Heart left ventricle (tissue), 16 donors: ENCODE measurements at regions not wholly inside any gene's neighbourhood (a gene's known extent, or its start where the extent isn't known, plus 50 kb on each side); places are given as distances from the start of the nearest gene placed in this dataset.

Experiments used
- ATAC-seq, 4 donors: fragments of 200-7000 bp; cut with Tn5 transposase; one replicate each; pipeline ENCODE4 v1.9.1; 2020 to 2022; ENCODE audit warnings: moderate library complexity in 4 of 4, mild to moderate bottlenecking in 3 of 4, moderate number of reproducible peaks in 1 of 4
- DNase-seq, 5 donors: peaks; one replicate each; pipeline ENCODE4 v3.0.0-alpha.2; 2020
- H3K27ac ChIP-seq, 12 donors: fragments of 200-600 bp; sonication (generic) in 4 of 12; one replicate each; pipeline versions ENCODE4 v1.5.0 to v1.8.0; 2016 to 2022; ENCODE audit warnings: mild to moderate bottlenecking in 2 of 12
- H3K27me3 ChIP-seq, 9 donors: fragments of 200-600 bp; sonication (generic) in 2 of 9; one replicate each; pipeline versions ENCODE4 v1.5.1 to v1.8.0; 2016 to 2022; ENCODE audit warnings: mild to moderate bottlenecking in 3 of 9
- H3K36me3 ChIP-seq, 9 donors: fragments of 200-600 bp; sonication (generic) in 2 of 9; one replicate each; pipeline versions ENCODE4 v1.5.0 to v1.8.0; 2018 to 2022; ENCODE audit warnings: mild to moderate bottlenecking in 2 of 9
- H3K4me1 ChIP-seq, 12 donors: fragments of 200-600 bp; sonication (generic) in 4 of 12; one replicate each; pipeline versions ENCODE4 v1.5.0 to v1.8.0; 2016 to 2022; ENCODE audit warnings: mild to moderate bottlenecking in 3 of 12
- H3K4me3 ChIP-seq, 12 donors: fragments of 200-600 bp; sonication (generic) in 4 of 12; one replicate each; pipeline versions ENCODE4 v1.5.0 to v1.8.0; 2017 to 2022; ENCODE audit warnings: mild to moderate bottlenecking in 9 of 12, moderate library complexity in 4 of 12
- H3K9me3 ChIP-seq, 12 donors: fragments of 200-600 bp; sonication (generic) in 4 of 12; one replicate each; pipeline versions ENCODE4 v1.5.0 to v1.8.0; 2016 to 2022; ENCODE audit warnings: mild to moderate bottlenecking in 1 of 12
- POLR2A ChIP-seq, 2 donors: fragments of 450-650 bp; IDR thresholded peaks; one replicate each; pipeline ENCODE4 v1.6.1; 2017; ENCODE audit warnings: antibody characterized with exemption in 2 of 2, mild to moderate bottlenecking in 2 of 2, moderate library complexity in 2 of 2
- WGBS, 4 donors: extraction: QIAGEN DNeasy Blood & Tissue Kit in 2 of 4; methylation state at CpG; one replicate each; pipeline versions ENCODE4 v1.1.5 to v1.1.7; 2013 to 2018; 5-methylcytosine and 5-hydroxymethylcytosine counted together
- intact Hi-C, 10 donors: fragments of 100-400 bp; cut with DNase I; formaldehyde crosslinking; loops; one replicate each; pipeline versions ENCODE4 v1.11.1 to v1.14.2; 2022
- TF ChIP-seq, protein P1 (sequence below), 12 donors: fragments of 200-600 bp; sonication (generic) in 4 of 12; IDR thresholded peaks; one replicate each; pipeline versions ENCODE4 v1.5.0 to v1.8.0; 2018 to 2022; ENCODE audit warnings: antibody characterized with exemption in 12 of 12, mild to moderate bottlenecking in 5 of 12
- donor health status: ischemic (EF 13 %, LVEDD 7.1; RV severe dilation, severe dysfunction).
- donor health status: healthy with polysubstance abuse.
- donor health status: DM: no; HTN: yes; CAD: no.
- donor health status: DM: no; HTN: no; CAD: no.
- donor health status: ischemic (EF 25% LVEDD 6.9; RV normal size, moderate dysfunction).
- donor health status: ischemic (EF 25% LVEDD 5.7; RV mildly dilated, moderate dysfunction).
- donor health status: healthy.
- donor health status: DM: yes; HTN: yes; CAD: no.
- donor health status: ischemic (EF 35%, LVEDD 5.7; RV mildly dilated, moderate dysfunction).
- donor health status: nonischemic (EF 11% LVEDD 7.7; RV severe dilation, severe dysfunction).
- donor health status: DM: yes; HTN: yes; CAD: no.
- donor health status: PGD.
- donor health status: ischemic (EF 29% LVEDD 5.4; RV normal size, mild dysfunction).
- donor health status: nonischemic (EF 23%, LVEDD 6.1; RV moderate dilation, normal function).

- TF ChIP-seq, protein P1, sequence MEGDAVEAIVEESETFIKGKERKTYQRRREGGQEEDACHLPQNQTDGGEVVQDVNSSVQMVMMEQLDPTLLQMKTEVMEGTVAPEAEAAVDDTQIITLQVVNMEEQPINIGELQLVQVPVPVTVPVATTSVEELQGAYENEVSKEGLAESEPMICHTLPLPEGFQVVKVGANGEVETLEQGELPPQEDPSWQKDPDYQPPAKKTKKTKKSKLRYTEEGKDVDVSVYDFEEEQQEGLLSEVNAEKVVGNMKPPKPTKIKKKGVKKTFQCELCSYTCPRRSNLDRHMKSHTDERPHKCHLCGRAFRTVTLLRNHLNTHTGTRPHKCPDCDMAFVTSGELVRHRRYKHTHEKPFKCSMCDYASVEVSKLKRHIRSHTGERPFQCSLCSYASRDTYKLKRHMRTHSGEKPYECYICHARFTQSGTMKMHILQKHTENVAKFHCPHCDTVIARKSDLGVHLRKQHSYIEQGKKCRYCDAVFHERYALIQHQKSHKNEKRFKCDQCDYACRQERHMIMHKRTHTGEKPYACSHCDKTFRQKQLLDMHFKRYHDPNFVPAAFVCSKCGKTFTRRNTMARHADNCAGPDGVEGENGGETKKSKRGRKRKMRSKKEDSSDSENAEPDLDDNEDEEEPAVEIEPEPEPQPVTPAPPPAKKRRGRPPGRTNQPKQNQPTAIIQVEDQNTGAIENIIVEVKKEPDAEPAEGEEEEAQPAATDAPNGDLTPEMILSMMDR (IDR thresholded peaks at IDR 0.05) = no peak
- no peak for TF ChIP-seq POLR2A (IDR thresholded peaks at IDR 0.05)
- ATAC-seq (no peak), DNase-seq (no peak)
- no peak overlapping the region for H3K4me3 ChIP-seq
- peak overlapping the region in 1 of 12 donors; percentile 94 for H3K27ac ChIP-seq
- no peaks in the 10 kb centered on the region for H3K9me3 ChIP-seq
- 81 to 89% (median 83%) methylated on average over 3 of the region's 3 CpGs for WGBS, 4 donors
- no peaks in the 10 kb centered on the region for H3K36me3 ChIP-seq
- intact Hi-C loops = no loop called here
- peaks cover 0 to 30% (median 19%) of the 10 kb centered on the region in 12 donors for H3K4me1 ChIP-seq
- no peaks in the 10 kb centered on the region for H3K27me3 ChIP-seq
Measured at GRCh38 chr5:33367416-33367815, 73.3 kb upstream of the TARS1 start.

GRCh38 chr5:33369485-33370465 is 71.0 kb upstream of the TARS1 start:
- H3K27ac ChIP-seq = peak overlapping the region in 9 of 12 donors; percentile 6 to 94 (median 56)
- no peak overlapping the region for H3K4me3 ChIP-seq
- TF ChIP-seq, protein P1 (IDR thresholded peaks at IDR 0.05) = no peak
- no peak for TF ChIP-seq POLR2A (IDR thresholded peaks at IDR 0.05)
- H3K9me3 ChIP-seq = no peaks in the 10 kb centered on the region
- intact Hi-C loops = loop anchor here in 3 of 10 donors (2.0 to 10.0 kb wide), 4 partner anchors 15 to 655 kb away; partner anchors contain the start of gene NPR3 (in 2 of the 3)
- no peaks in the 10 kb centered on the region for H3K36me3 ChIP-seq
- DNase-seq (peak in 1 of 5 donors; percentile 43), ATAC-seq (peak; percentile 85 to 95 (median 91))
- WGBS, 4 donors = 47 to 63% (median 55%) methylated on average over 5 of the region's 5 CpGs
- H3K27me3 ChIP-seq = no peaks in the 10 kb centered on the region
- peaks cover 0 to 13% (median 4%) of the 10 kb centered on the region in 12 donors for H3K4me1 ChIP-seq

DNA sequence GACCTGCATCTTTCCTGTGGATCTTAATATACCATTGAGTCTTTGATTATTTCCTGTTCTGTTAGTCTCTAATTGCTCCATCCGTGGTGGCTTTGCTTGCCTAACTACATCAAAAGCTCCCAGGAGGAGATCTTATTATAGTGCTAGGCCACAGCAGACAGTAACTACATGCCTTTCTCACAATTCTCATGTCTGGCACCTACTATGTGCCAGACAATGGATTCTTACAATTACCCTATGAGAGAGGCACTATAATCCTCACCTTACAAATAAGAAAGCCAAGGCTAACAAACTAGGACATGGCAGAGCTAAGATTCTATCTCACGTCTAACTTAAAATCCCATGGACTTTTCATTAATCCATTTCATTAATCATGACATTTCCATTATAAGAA is 70.3 kb upstream of the TARS1 start:
- TF ChIP-seq, protein P1 (IDR thresholded peaks at IDR 0.05) = no peak
- TF ChIP-seq POLR2A (IDR thresholded peaks at IDR 0.05) = no peak
- 70 to 83% (median 73%) methylated on average over 2 of the region's 2 CpGs for WGBS, 4 donors
- peak overlapping the region in 8 of 12 donors; percentile 19 to 94 (median 56) for H3K27ac ChIP-seq
- H3K9me3 ChIP-seq = no peaks in the 10 kb centered on the region
- no peaks in the 10 kb centered on the region for H3K36me3 ChIP-seq
- ATAC-seq (peak in 2 of 4 donors; percentile 9 to 13), DNase-seq (no peak)
- peaks cover 0 to 13% (median 2%) of the 10 kb centered on the region in 12 donors for H3K4me1 ChIP-seq
- no peak overlapping the region for H3K4me3 ChIP-seq
- intact Hi-C loops = loop anchor here in 3 of 10 donors (2.0 to 10.0 kb wide), 4 partner anchors 16 to 656 kb away; partner anchors contain the start of gene NPR3 (in 2 of the 3)
- no peaks in the 10 kb centered on the region for H3K27me3 ChIP-seq

- Histone ChIP-seq H3K27ac (peak overlapping the region in 3 of 12 donors; percentile 56 to 94 (median 78)), H3K4me3 (no peak overlapping the region), H3K36me3 (no peaks in the 10 kb centered on the region), H3K9me3 (no peaks in the 10 kb centered on the region), H3K4me1 (peaks cover 0 to 18% (median 2%) of the 10 kb centered on the region in 12 donors), H3K27me3 (no peaks in the 10 kb centered on the region)
- ATAC-seq (no peak), DNase-seq (no peak)
- WGBS, 4 donors = 94 to 100% (median 96%) methylated on average over 1 of the region's 1 CpG
- intact Hi-C loops = loop anchor here in 3 of 10 donors (2.0 to 10.0 kb wide), 4 partner anchors 17 to 657 kb away; partner anchors contain the start of gene NPR3 (in 2 of the 3)
- no peak for TF ChIP-seq POLR2A (IDR thresholded peaks at IDR 0.05)
- TF ChIP-seq, protein P1 (IDR thresholded peaks at IDR 0.05) = no peak
Measured at GRCh38 chr5:33371660-33372059, 69.1 kb upstream of the TARS1 start.
